ENCODE measurements at regions not wholly inside any gene's neighbourhood (a gene's known extent, or its start where the extent isn't known, plus 50 kb on each side); places are given as distances from the start of the nearest gene placed in this dataset.
"Not testable (repeated sequence)": the region's sequence is repeated elsewhere in the genome, so short reads cannot be mapped to it uniquely, and the experiment has no call there.

DNA sequence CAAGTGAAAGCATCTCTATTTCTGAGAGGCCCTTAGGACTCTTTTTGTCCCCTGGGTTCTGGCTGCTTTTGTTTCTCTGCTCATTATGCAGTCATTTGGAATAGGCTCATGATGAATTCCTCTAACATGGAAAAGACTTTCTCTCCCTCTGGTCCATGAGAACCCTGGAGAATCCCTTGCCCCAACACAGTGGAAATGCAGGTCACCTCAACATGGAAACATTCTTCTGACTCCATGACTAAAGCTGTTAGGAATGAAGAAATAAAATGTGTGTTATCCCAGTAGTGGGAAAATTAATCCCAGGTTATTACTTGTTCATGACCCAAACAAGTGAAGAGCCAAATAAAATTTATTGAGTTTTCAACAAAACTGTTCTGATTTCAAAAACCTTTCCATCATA, 458.6 kb downstream of the EPM2A start:
- Mint-ChIP-seq H3K4me1 (ENCODE audit: unreplicated experiment) (no peaks in the 10 kb centered on the region), H3K27me3 (ENCODE audit: unreplicated experiment) (no peaks in the 10 kb centered on the region), H3K9me3 (ENCODE audit: unreplicated experiment) (no peaks in the 10 kb centered on the region), H3K27ac (ENCODE audit: unreplicated experiment) (no peak overlapping the region), H3K36me3 (ENCODE audit: low read depth, unreplicated experiment) (no peaks in the 10 kb centered on the region), H3K4me3 (ENCODE audit: unreplicated experiment) (no peak overlapping the region)
- TF ChIP-seq, protein P1, sequence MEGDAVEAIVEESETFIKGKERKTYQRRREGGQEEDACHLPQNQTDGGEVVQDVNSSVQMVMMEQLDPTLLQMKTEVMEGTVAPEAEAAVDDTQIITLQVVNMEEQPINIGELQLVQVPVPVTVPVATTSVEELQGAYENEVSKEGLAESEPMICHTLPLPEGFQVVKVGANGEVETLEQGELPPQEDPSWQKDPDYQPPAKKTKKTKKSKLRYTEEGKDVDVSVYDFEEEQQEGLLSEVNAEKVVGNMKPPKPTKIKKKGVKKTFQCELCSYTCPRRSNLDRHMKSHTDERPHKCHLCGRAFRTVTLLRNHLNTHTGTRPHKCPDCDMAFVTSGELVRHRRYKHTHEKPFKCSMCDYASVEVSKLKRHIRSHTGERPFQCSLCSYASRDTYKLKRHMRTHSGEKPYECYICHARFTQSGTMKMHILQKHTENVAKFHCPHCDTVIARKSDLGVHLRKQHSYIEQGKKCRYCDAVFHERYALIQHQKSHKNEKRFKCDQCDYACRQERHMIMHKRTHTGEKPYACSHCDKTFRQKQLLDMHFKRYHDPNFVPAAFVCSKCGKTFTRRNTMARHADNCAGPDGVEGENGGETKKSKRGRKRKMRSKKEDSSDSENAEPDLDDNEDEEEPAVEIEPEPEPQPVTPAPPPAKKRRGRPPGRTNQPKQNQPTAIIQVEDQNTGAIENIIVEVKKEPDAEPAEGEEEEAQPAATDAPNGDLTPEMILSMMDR (IDR thresholded peaks at IDR 0.05; ENCODE audit: unreplicated experiment): no peak
- DNase-seq (ENCODE audit: low spot score): no peak

DNA sequence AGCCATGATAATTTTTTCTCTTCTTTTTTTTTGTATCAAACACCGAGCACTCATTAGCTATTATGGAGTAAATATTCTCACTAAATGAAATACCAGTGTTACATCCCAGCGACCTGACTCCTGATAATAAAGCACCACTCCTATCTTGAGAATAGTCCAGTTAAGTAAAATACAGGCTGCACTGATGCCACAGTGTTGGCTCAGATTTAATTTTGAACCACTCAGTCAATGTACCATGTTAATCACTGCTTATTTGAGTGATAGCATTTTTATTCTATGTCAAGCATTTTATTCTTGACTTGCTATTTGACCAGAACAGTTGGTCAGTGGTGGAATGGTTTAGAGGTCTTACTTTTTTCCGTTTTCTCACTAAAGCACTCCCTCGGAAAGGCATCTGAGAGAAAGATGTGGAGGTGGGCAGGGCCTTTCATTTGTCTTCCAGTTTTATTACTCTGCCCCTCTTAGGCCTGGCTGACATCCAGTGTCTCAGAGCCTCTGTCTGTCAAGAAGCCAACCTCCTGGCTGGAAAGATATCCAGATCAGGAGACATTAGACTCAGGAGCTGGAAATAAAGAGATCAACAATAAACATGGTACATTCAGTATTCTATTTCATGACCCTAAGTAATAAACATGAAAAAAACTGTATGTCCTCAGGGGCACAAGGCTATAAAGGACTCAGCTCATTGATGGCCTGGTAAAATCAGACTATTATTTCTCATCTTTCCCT, 457.8 kb downstream of the EPM2A start:
- no peaks in the 10 kb centered on the region for H3K4me1 Mint-ChIP-seq (ENCODE audit: unreplicated experiment)
- TF ChIP-seq, protein P1 (IDR thresholded peaks at IDR 0.05; ENCODE audit: unreplicated experiment): no peak
- H3K4me3 Mint-ChIP-seq (ENCODE audit: unreplicated experiment): no peak overlapping the region
- H3K9me3 Mint-ChIP-seq (ENCODE audit: unreplicated experiment): no peaks in the 10 kb centered on the region
- no peaks in the 10 kb centered on the region for H3K36me3 Mint-ChIP-seq (ENCODE audit: low read depth, unreplicated experiment)
- no peak overlapping the region for H3K27ac Mint-ChIP-seq (ENCODE audit: unreplicated experiment)
- DNase-seq (ENCODE audit: low spot score): no peak
- no peaks in the 10 kb centered on the region for H3K27me3 Mint-ChIP-seq (ENCODE audit: unreplicated experiment)

DNA sequence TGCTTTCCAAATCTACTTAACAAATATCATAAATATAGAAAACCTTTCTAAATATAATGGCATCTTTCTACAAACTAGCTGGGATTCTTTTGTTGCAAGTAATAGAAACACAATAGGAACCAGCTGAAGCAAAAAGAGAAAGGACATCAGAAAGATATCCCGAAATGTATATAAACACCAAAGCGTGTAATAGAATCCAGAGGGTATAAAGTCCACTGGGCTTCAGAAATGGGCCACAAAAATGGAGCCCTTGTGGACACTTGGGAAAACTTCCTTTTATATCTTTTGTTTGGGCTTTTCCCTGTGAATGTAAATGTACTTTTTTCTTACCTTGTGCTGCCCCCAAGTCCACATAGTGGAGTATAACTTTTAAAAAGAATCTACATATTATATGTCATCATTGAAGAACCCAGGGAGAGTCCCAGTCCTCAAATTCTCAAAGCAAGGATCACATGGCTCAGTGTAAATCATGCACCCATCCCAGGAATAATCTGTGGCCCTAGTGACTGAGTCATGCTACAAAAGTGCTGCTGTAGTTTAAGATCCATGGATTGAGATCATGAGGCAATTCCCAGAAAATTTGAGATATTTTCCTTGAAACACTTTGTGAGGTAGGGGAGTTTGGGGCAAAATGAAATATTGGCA, 457.0 kb downstream of the EPM2A start:
- H3K4me1 Mint-ChIP-seq (ENCODE audit: unreplicated experiment): no peaks in the 10 kb centered on the region
- TF ChIP-seq, protein P1 (IDR thresholded peaks at IDR 0.05; ENCODE audit: unreplicated experiment): no peak
- H3K9me3 Mint-ChIP-seq (ENCODE audit: unreplicated experiment): no peaks in the 10 kb centered on the region
- H3K36me3 Mint-ChIP-seq (ENCODE audit: low read depth, unreplicated experiment): no peaks in the 10 kb centered on the region
- H3K27ac Mint-ChIP-seq (ENCODE audit: unreplicated experiment): no peak overlapping the region
- no peaks in the 10 kb centered on the region for H3K27me3 Mint-ChIP-seq (ENCODE audit: unreplicated experiment)
- no peak for DNase-seq (ENCODE audit: low spot score)
- no peak overlapping the region for H3K4me3 Mint-ChIP-seq (ENCODE audit: unreplicated experiment)

DNA sequence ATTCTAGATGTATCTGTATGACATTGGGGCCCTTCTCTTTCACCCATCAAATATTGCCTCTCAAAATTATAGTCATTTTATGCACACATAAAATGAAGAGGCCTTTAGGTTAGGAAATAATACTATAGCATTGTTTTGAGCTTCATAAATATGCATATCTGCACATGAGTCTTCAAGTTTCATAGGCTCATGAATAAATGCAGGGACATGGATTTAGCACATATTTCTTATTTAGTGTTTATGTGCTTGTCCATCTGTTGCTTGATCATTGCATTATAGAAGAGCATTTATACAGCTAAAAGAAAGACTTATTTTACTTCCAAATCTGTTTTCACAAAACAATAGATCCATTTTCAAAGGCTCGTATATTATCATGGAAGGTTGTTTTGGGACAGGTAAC, 455.8 kb downstream of the EPM2A start:
- Mint-ChIP-seq H3K4me3 (ENCODE audit: unreplicated experiment) (no peak overlapping the region), H3K27ac (ENCODE audit: unreplicated experiment) (no peak overlapping the region), H3K4me1 (ENCODE audit: unreplicated experiment) (no peaks in the 10 kb centered on the region), H3K36me3 (ENCODE audit: low read depth, unreplicated experiment) (no peaks in the 10 kb centered on the region), H3K9me3 (ENCODE audit: unreplicated experiment) (no peaks in the 10 kb centered on the region), H3K27me3 (ENCODE audit: unreplicated experiment) (no peaks in the 10 kb centered on the region)
- TF ChIP-seq, protein P1 (IDR thresholded peaks at IDR 0.05; ENCODE audit: unreplicated experiment): no peak
- no peak for DNase-seq (ENCODE audit: low spot score)

DNA sequence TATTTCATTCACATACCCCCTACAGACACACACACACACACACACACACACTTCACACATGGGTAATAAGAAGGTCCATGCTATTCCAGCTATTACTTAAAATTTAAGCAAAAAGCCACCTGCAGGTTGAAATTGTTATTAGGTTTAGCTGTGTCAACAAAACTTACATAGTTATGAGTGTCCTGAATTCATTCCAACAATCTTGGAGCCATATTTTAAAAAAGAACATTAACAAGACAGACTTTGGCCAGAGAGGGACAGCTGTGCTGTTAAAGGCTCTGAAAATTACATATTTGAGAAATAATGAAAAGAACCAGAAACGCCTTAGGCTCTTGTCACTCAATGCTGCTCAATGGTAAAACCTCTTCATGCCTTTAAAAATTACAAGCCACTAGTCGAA, 455.3 kb downstream of the EPM2A start:
- no peak overlapping the region for H3K27ac Mint-ChIP-seq (ENCODE audit: unreplicated experiment)
- no peak overlapping the region for H3K4me3 Mint-ChIP-seq (ENCODE audit: unreplicated experiment)
- no peaks in the 10 kb centered on the region for H3K36me3 Mint-ChIP-seq (ENCODE audit: low read depth, unreplicated experiment)
- no peak for DNase-seq (ENCODE audit: low spot score)
- H3K9me3 Mint-ChIP-seq (ENCODE audit: unreplicated experiment): no peaks in the 10 kb centered on the region
- no peaks in the 10 kb centered on the region for H3K27me3 Mint-ChIP-seq (ENCODE audit: unreplicated experiment)
- TF ChIP-seq, protein P1 (IDR thresholded peaks at IDR 0.05; ENCODE audit: unreplicated experiment): no peak
- no peaks in the 10 kb centered on the region for H3K4me1 Mint-ChIP-seq (ENCODE audit: unreplicated experiment)

DNA sequence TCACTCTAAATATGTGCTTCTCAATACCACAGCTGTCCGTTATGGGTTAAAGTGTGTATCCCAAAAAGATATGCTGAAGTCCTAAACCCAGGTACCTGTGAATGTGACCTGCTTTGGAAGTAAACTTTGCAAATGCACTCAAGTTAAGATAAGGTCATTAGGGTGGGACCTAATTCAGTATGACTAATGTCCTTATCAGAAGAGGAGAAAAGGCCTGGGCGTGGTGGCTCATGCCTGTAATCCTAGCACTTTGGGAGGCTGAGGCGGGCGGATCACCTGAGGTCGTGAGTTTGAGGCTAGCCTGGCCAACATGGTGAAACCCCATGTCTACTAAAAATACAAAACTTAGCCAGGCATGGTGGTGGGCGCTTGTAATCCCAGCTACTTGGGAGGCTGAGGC, 452.1 kb downstream of the EPM2A start:
- H3K27ac Mint-ChIP-seq (ENCODE audit: unreplicated experiment); H3K27me3 Mint-ChIP-seq (ENCODE audit: unreplicated experiment); H3K9me3 Mint-ChIP-seq (ENCODE audit: unreplicated experiment); DNase-seq (ENCODE audit: low spot score); H3K4me1 Mint-ChIP-seq (ENCODE audit: unreplicated experiment); H3K4me3 Mint-ChIP-seq (ENCODE audit: unreplicated experiment); H3K36me3 Mint-ChIP-seq (ENCODE audit: low read depth, unreplicated experiment): not testable (repeated sequence)

Measured in endothelial cell (in vitro differentiated cells).